ENCODE measurements at regions not wholly inside any gene's neighbourhood (a gene's known extent, or its start where the extent isn't known, plus 50 kb on each side); places are given as distances from the start of the nearest gene placed in this dataset.
"Not testable (repeated sequence)": the region's sequence is repeated elsewhere in the genome, so short reads cannot be mapped to it uniquely, and the experiment has no call there.

DNA sequence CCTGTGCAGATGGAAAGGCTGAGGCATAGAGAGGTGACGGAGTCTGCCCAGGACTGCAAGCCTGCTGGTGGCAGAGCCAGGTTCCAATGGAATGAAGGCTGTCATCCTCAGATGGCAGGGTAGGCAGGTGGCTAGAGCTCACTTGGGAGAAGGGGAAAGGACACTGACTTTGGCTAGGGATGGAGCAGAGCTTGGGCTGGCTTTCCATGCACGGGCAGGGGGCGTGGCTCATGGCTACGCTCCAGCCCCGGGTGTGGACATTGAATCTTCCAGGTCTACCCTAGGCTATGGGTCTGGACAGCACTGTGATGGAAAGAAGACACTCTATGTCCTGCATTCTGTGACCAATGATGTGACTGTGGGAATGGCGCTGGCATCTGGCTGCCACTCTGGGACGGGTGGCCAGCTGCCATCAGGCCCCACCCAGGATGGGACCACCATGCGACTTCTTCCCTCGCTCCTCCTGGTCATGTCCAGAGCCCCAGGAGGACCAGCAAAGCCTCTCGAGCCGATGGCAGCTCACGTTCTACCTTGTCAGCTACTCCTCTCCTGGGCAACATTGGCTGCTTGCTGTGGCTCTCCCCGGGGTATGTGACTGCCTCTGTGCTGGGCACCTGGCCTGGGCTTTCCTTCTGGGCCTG is 398.7 kb downstream of the TMEM121 start:
- FAIRE-seq, result no peak
- no peak for DNase-seq (ENCODE audit: insufficient read length)
- TF ChIP-seq POLR2A (IDR thresholded peaks at IDR 0.05; ENCODE audit: low read depth, low read length), result no peak
- TF ChIP-seq POLR2AphosphoS5 (IDR thresholded peaks at IDR 0.05; ENCODE audit: low read depth, low read length), result no peak
- no peak for TF ChIP-seq TAF1 (IDR thresholded peaks at IDR 0.05; ENCODE audit: borderline replicate concordance, low read depth, low read length)

DNA sequence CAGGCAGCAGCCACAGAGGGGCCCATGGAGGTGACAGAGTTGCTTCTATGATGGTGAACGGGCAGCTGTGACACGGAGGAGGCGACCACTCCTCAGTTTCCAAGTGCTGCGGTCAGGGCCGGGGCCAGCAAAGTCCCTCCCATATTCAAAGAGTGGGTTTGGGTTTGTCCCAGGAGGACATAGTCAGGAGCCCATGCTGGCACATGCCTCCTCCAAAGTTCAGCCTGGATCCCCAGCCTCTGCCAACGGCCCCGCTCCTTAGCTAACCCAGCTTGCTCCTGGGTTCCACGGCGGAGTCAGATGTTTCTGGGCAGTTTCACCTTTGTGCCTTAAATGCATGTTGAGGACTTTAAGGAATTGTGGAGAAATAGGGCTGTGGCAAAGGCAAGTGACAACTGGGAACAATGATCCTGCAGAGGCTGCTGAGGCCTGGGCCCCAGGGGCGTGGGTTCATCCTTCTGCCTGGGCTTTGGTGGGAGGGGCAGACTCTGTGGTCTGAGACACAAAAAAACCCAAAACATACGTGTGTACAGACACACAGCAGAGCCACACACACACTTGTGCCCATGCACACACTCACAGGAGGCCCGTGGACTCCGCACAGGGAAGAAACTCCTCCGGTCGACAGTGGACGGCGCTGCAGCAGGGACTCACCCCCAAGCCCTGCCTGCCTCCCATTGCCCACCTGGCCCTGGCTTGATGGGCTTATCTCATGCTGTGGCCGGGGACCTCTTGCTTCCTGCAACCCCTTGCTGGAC is 399.4 kb downstream of the TMEM121 start:
- DNase-seq (ENCODE audit: insufficient read length), result no peak
- TF ChIP-seq POLR2AphosphoS5 (IDR thresholded peaks at IDR 0.05; ENCODE audit: low read depth, low read length), result no peak
- no peak for TF ChIP-seq TAF1 (IDR thresholded peaks at IDR 0.05; ENCODE audit: borderline replicate concordance, low read depth, low read length)
- TF ChIP-seq POLR2A (IDR thresholded peaks at IDR 0.05; ENCODE audit: low read depth, low read length), result no peak
- FAIRE-seq, result no peak

DNA sequence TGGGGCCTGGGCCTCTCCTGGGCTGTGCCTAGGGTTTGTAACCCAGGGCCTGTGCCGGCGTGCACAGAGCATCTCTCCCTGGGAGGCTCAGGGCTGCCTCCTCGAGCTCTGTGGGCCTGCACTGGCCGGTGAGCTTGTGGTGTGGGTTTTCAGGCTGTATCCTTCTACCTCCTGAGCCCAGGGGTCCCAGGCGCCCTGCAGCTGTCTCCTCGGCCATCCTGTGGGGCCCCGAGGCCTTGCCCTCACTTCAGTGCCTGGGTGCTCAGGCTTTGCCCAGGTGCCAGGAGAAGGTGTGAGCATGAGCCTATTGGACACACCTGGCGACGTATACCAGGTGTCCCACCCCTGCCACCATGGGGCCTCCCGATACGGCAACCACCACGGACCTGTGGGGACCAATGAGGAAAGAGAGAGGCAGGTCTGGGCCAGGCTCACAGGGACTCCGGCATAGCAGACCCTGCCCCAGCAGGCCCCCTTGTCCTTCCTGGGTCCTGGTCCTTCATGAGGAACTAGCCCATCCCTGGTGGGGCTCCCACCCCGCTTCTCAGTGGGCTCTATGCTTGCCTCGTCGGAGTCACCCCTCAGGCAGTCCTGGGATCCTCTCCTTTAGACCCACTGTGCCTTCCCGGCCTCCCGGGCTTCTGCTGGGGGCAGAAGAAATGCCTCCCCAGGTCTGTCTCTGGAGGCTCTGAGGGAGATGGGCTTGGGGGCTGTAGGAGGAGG is 400.2 kb downstream of the TMEM121 start:
- FAIRE-seq (no peak), DNase-seq (ENCODE audit: insufficient read length) (no peak)
- TF ChIP-seq POLR2AphosphoS5 (IDR thresholded peaks at IDR 0.05; ENCODE audit: low read depth, low read length) (no peak), POLR2A (IDR thresholded peaks at IDR 0.05; ENCODE audit: low read depth, low read length) (no peak), TAF1 (IDR thresholded peaks at IDR 0.05; ENCODE audit: borderline replicate concordance, low read depth, low read length) (no peak)

DNA sequence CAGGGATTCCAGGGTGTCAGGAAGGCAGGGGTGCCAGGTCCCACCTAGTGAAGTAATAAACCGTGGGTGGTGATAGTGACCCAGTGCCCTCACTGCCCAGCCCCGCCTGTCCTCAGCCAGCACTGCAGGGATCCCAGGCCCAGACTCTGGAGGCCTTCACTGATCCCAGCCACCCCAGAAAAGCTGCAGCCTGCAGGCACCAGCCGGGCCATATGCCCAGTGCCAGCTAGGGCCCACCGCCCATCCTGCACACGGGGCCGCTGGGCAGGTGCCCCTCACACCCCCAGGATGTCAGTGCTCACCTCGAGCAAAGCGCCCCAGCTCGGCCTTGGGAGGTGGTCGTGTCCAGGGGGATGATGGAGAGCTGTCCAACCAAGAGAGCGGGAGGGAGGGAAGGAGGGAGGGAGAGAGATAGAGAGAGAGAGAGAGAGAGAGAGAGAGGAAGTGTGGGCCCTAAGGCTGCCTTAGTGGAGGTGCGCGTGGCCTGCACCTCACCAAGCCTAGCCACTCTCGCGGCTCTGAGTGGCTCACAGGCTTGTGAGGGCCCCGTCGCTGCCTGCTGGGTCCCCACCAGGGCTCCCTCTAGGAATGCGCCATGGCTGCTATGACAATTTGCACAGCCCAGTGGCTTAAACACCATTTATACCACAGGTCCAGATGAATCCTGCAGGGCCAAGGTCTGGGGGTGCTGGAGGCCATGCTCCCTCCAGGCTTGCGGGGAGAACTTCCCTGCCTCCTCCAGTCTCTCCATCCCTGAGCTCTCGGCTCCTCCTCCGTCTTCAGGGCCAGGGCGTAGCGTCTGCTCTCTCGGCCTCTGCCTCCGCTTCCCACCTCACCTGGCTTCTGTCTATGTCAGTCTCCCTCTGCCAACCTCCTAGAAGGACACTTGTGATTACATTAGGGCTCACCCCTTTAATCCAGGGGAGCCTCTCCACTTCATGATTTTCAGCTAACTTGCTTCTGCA is 401.0 kb downstream of the TMEM121 start:
- FAIRE-seq (no peak), DNase-seq (ENCODE audit: insufficient read length) (no peak)
- TF ChIP-seq POLR2A (IDR thresholded peaks at IDR 0.05; ENCODE audit: low read depth, low read length), result no peak
- TF ChIP-seq POLR2AphosphoS5 (IDR thresholded peaks at IDR 0.05; ENCODE audit: low read depth, low read length), result no peak
- no peak for TF ChIP-seq TAF1 (IDR thresholded peaks at IDR 0.05; ENCODE audit: borderline replicate concordance, low read depth, low read length)

DNA sequence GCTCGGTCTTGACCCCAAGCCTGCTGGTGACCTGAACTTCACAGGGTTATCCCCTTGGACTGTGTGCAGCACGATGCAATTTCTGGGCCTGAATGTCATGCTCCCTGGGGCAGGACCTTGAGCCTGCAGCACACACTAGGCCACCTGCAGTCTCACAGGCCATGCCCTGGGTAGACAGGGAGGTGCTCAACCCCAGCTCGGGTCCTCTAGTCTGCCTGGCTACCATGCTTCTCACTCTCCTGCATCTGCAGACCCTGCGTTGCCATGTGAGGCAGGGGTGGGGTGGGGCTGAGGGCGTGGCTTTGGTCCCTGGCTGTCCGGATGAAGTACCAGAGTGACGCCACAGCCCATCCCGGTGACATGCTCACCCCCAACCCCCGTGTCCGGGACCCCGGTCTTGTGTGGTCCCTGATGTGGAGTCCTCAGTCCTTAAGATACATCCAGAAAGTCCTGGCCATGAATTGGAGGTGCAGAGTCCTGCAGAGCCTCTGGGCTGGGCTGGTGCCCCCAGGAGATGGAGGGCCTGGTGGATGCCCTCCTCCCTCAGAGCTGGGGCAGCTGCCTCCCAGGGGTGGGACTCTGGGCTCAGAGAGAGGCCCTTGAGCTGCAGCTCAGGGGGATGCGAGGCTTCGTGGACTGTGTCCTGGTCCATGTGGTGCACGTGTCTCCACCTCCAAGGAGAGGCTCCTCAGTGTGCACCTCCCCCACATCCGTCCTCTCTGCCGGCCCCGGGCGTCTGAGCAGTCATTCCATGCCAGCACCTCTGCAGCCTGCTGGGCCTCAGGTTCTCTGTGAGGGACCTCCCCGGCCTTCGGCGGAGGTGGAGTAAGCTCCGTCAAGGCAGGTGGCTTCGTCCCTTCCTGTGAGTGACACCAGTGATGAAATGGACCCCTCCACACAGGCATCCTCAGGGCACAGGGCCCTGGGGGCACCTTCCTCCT is 402.1 kb downstream of the TMEM121 start:
- not testable (repeated sequence) for DNase-seq (ENCODE audit: insufficient read length); FAIRE-seq

DNA sequence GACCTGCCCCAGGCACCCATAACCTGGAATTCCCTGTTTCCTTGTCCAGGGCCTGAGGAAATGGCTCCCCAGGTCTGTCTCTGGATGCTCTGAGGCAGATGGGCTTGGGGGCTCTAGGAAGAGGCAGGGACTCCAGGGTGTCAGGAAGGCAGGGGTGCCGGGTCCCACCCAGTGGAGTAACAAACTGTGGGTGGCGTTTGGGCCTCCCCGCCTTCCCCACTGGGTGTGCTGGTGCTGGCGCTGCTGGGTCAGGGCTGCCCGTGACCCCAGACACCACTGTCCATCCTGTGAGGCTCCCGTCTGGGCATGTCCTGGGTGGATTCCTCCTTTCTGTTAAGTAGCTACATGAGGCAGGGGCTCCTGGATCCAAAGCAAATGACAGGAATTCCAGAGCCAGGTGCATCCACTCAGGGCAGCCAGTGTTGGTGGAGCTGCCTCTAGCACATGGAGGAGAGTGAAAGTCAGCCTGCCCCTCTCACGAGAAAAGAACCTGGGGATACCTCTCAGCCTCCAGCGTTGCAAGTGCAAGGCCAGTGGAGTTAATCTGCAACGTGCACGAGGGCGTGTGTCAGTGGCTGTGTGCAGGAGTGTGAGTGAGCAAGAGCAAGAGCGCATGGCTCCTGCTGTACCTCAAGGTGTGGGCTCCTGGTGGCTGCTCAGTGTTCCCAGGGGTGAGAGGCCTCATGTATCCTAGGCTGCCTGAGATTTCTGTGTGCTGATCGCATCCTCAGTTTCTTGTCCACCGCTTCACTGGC is 403.1 kb downstream of the TMEM121 start:
- no peak for TF ChIP-seq POLR2A (IDR thresholded peaks at IDR 0.05; ENCODE audit: low read depth, low read length)
- no peak for TF ChIP-seq TAF1 (IDR thresholded peaks at IDR 0.05; ENCODE audit: borderline replicate concordance, low read depth, low read length)
- TF ChIP-seq POLR2AphosphoS5 (IDR thresholded peaks at IDR 0.05; ENCODE audit: low read depth, low read length), result no peak
- DNase-seq (ENCODE audit: insufficient read length) (no peak), FAIRE-seq (no peak)

DNA sequence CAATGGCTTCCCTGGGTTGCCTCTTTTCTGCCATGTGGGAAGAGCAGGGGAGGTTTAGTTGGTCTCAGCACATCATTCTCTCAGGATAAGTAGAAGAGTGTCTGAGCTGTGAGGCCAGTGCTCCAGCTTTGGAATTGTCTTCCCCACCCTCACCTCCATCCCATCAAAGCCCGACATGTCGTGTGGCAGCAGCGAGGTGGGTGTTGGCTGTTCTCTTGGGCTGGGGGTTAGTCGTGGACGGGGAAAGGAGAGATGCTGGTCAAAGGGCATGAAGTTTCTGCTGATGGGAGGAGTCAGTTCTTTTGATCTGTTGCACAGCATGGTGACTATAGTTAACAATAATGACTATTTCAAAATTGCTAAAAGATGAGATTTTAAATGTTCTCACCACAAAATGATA is 404.2 kb downstream of the TMEM121 start:
- TF ChIP-seq POLR2AphosphoS5 (IDR thresholded peaks at IDR 0.05; ENCODE audit: low read depth, low read length) (no peak), TAF1 (IDR thresholded peaks at IDR 0.05; ENCODE audit: borderline replicate concordance, low read depth, low read length) (no peak), POLR2A (IDR thresholded peaks at IDR 0.05; ENCODE audit: low read depth, low read length) (no peak)
- no peak for FAIRE-seq
- DNase-seq (ENCODE audit: insufficient read length), result no peak

DNA sequence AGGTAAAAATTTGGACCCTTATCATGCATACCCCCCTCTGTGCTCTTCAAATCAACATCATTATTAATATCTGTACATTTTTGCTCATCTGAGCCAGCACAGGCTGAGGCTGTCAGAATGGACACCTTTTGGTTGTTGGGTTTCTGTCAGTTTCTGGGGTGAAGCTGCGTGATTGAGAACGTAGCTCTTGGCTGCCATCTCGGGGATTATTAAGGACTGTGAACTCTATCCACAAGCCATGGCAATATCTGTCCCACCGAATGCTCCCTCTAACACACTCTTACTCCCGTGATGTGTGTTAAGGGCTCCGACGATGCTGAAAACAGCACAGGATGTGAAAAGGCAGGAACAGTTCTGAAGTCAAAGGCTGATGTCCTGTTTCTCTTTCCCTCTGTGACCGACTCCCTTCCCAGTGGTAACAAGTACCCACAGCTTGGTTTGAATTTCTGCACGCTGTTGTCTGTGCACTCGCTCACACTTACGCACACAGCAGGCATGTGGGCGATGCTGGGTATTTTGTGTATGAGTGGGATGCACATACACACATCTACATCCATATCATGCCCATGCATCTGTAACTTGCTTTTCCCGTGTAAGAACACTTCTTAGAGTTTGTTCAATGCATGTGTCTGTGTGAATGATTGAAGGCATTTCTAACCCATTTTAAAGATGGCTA is 405.6 kb downstream of the TMEM121 start:
- TF ChIP-seq POLR2A (IDR thresholded peaks at IDR 0.05; ENCODE audit: low read depth, low read length), result no peak
- TF ChIP-seq TAF1 (IDR thresholded peaks at IDR 0.05; ENCODE audit: borderline replicate concordance, low read depth, low read length), result no peak
- TF ChIP-seq POLR2AphosphoS5 (IDR thresholded peaks at IDR 0.05; ENCODE audit: low read depth, low read length), result no peak
- no peak for FAIRE-seq
- no peak for DNase-seq (ENCODE audit: insufficient read length)

DNA sequence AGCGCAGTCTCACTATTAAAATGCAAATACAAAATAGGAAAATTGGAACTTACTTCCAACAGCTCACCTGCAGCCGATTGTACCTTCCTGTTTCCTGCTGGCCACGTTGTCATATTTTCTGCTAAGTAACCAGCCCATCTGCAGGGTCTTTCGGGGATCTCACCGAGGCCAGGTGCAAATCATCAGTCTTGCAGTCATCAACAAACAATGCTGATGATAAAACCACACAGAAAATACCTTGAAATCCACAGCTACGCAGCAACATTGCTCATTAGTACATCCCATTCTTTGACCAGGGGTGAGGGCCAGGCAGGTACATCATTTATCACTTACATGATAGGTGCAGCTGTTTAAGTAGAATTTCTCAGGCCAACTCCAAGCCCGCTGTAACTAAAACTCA is 406.9 kb downstream of the TMEM121 start:
- no peak for FAIRE-seq
- TF ChIP-seq POLR2AphosphoS5 (IDR thresholded peaks at IDR 0.05; ENCODE audit: low read depth, low read length), result no peak
- TF ChIP-seq TAF1 (IDR thresholded peaks at IDR 0.05; ENCODE audit: borderline replicate concordance, low read depth, low read length), result no peak
- TF ChIP-seq POLR2A (IDR thresholded peaks at IDR 0.05; ENCODE audit: low read depth, low read length), result no peak
- no peak for DNase-seq (ENCODE audit: insufficient read length)
